Neural crest cell (in vitro differentiated cells): ENCODE measurements at regions not wholly inside any gene's neighbourhood (a gene's known extent, or its start where the extent isn't known, plus 50 kb on each side); places are given as distances from the start of the nearest gene placed in this dataset.

Experiments used
- DNase-seq: peaks from one replicate; pipeline ENCODE4 v3.0.0; 2021; ENCODE audit warnings: low read depth, mixed read lengths, low spot score
- H3K27ac Mint-ChIP-seq: one replicate; pipeline ENCODE4 v1.8.0; 2021; ENCODE audit warnings: mild to moderate bottlenecking, mixed read lengths; ENCODE audit not compliant: unreplicated experiment
- H3K27me3 Mint-ChIP-seq: 2 replicates; pipeline ENCODE4 v1.8.0; 2021; ENCODE audit warnings: low read depth, mild to moderate bottlenecking, mixed read lengths
- H3K36me3 Mint-ChIP-seq: 2 replicates; pipeline ENCODE4 v1.8.0; 2021; ENCODE audit warnings: low read depth, mild to moderate bottlenecking, mixed read lengths
- H3K4me1 Mint-ChIP-seq: 2 replicates; pipeline ENCODE4 v1.8.0; 2021; ENCODE audit warnings: mixed read lengths
- H3K4me3 Mint-ChIP-seq: one replicate; pipeline ENCODE4 v1.8.0; 2021; ENCODE audit warnings: mild to moderate bottlenecking, mixed read lengths
- H3K9me3 Mint-ChIP-seq: 2 replicates; pipeline ENCODE4 v1.8.0; 2021; ENCODE audit warnings: mixed read lengths
- CTCF ChIP-seq: fragments of 200-600 bp; sonication (generic); conservative IDR thresholded peaks from 2 replicates; pipeline ENCODE4 v1.5.0; 2021; ENCODE audit warnings: antibody characterized with exemption, mild to moderate bottlenecking

- Mint-ChIP-seq H3K4me3 (no peak overlapping the region), H3K9me3 (no peaks in the 10 kb centered on the region), H3K27ac (no peak overlapping the region)
These were observed 97.7 kb upstream of the VGLL2 start for GRCh38 chr6:117167520-117168271.

GRCh38 chr6:117168296-117169063 is 96.9 kb upstream of the VGLL2 start:
- DNase-seq = no peak
- TF ChIP-seq CTCF = no peak
- no peaks in the 10 kb centered on the region for H3K36me3 Mint-ChIP-seq
- H3K4me3 Mint-ChIP-seq = no peak overlapping the region
- no peak overlapping the region for H3K27ac Mint-ChIP-seq
- no peaks in the 10 kb centered on the region for H3K4me1 Mint-ChIP-seq
- no peaks in the 10 kb centered on the region for H3K27me3 Mint-ChIP-seq
- no peaks in the 10 kb centered on the region for H3K9me3 Mint-ChIP-seq

More at GRCh38 chr6:117167520-117168271, 97.7 kb upstream of the VGLL2 start:
- peak; percentile 23 for TF ChIP-seq CTCF
- H3K36me3 Mint-ChIP-seq = no peaks in the 10 kb centered on the region
- no peaks in the 10 kb centered on the region for H3K27me3 Mint-ChIP-seq
- H3K4me1 Mint-ChIP-seq = no peaks in the 10 kb centered on the region
- DNase-seq = no peak

GRCh38 chr6:117169064-117169665 is 96.2 kb upstream of the VGLL2 start:
- Mint-ChIP-seq H3K27ac (no peak overlapping the region), H3K4me3 (no peak overlapping the region), H3K9me3 (no peaks in the 10 kb centered on the region), H3K36me3 (no peaks in the 10 kb centered on the region), H3K27me3 (no peaks in the 10 kb centered on the region), H3K4me1 (no peaks in the 10 kb centered on the region)
- no peak for TF ChIP-seq CTCF
- DNase-seq = no peak

GRCh38 chr6:117169781-117170281 is 95.5 kb upstream of the VGLL2 start:
- H3K4me1 Mint-ChIP-seq = no peaks in the 10 kb centered on the region
- no peak for DNase-seq
- H3K27me3 Mint-ChIP-seq = no peaks in the 10 kb centered on the region
- no peaks in the 10 kb centered on the region for H3K9me3 Mint-ChIP-seq
- H3K36me3 Mint-ChIP-seq = no peaks in the 10 kb centered on the region
- no peak for TF ChIP-seq CTCF
- no peak overlapping the region for H3K27ac Mint-ChIP-seq
- H3K4me3 Mint-ChIP-seq = no peak overlapping the region

GRCh38 chr6:117174835-117175360 is 90.5 kb upstream of the VGLL2 start:
- TF ChIP-seq CTCF = no peak
- no peak overlapping the region for H3K27ac Mint-ChIP-seq
- no peaks in the 10 kb centered on the region for H3K4me1 Mint-ChIP-seq
- no peak for DNase-seq
- peaks cover 2% of the 10 kb centered on the region for H3K27me3 Mint-ChIP-seq
- no peak overlapping the region for H3K4me3 Mint-ChIP-seq
- H3K36me3 Mint-ChIP-seq = peaks cover 6% of the 10 kb centered on the region
- peaks cover 15% of the 10 kb centered on the region for H3K9me3 Mint-ChIP-seq
